AG04449 (cell line): ENCODE measurements at regions not wholly inside any gene's neighbourhood (a gene's known extent, or its start where the extent isn't known, plus 50 kb on each side); places are given as distances from the start of the nearest gene placed in this dataset.

Source experiments
- CTCF ChIA-PET: fragments of 350-600 bp; formaldehyde crosslinking; extraction: SDS; loops from one replicate; lab custom pipeline; 2021; ENCODE audit warnings: antibody characterized with exemption; lab: Yijun Ruan, JAX
- POLR2A ChIA-PET: fragments of 400-600, 350-600 bp; formaldehyde crosslinking; extraction: SDS; loops from one replicate; lab custom pipeline; 2020; ENCODE audit warnings: antibody characterized with exemption, inconsistent platforms; lab: Yijun Ruan, JAX
- DNase-seq: peaks from one replicate; pipeline ENCODE4 v3.0.0-alpha.2; 2010; ENCODE audit warnings: low read depth, low spot score
- H3K4me3 ChIP-seq: 2 replicates; pipeline ENCODE4 v1.5.1; 2011; ENCODE audit warnings: low read depth, mild to moderate bottlenecking, control low read depth, low read length
- CTCF ChIP-seq: IDR thresholded peaks from one replicate; pipeline ENCODE4 v1.5.1; 2011; ENCODE audit warnings: mild to moderate bottlenecking, moderate library complexity, low read length, control low read depth, inconsistent platforms; ENCODE audit not compliant: insufficient read depth; ENCODE audit errors: missing control alignments

GRCh38 chr6:108788416-108788815 is 59.8 kb upstream of the ARMC2 start:
- H3K4me3 ChIP-seq, result no peak overlapping the region
- CTCF ChIA-PET, result interaction anchor here (1.0 to 2.5 kb wide), 3 partner anchors 8 to 243 kb away, joined by 3 to 6 read pairs (median 3); no protein-coding TSS in a partner anchor
- no peak for DNase-seq
- TF ChIP-seq CTCF, result no peak
- POLR2A ChIA-PET, result no interaction called here

DNA sequence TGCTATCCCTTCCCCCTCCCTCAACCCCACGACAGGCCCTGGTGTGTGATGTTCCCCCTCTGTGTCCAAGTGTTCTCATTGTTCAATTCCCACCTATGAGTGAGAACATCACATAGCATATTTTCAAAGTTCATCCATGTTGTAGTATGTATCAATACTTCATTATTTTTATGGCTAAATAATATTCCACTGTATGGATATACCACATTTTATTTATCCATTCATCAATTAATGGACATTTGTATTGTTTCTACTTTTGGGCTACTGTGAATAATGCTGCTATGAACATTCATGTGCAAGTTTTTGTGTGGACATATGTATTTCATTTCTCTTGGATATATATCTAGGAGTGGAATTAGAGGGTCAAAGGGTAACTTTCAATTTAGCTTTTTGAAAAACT is 58.7 kb upstream of the ARMC2 start:
- no peak overlapping the region for H3K4me3 ChIP-seq
- CTCF ChIA-PET, result no interaction called here
- TF ChIP-seq CTCF, result no peak
- DNase-seq, result no peak
- POLR2A ChIA-PET, result no interaction called here

- CTCF ChIA-PET, result no interaction called here
- no peak overlapping the region for H3K4me3 ChIP-seq
- POLR2A ChIA-PET, result no interaction called here
- no peak for TF ChIP-seq CTCF
- DNase-seq, result no peak
Measured at GRCh38 chr6:108791700-108792099, 56.5 kb upstream of the ARMC2 start.

DNA sequence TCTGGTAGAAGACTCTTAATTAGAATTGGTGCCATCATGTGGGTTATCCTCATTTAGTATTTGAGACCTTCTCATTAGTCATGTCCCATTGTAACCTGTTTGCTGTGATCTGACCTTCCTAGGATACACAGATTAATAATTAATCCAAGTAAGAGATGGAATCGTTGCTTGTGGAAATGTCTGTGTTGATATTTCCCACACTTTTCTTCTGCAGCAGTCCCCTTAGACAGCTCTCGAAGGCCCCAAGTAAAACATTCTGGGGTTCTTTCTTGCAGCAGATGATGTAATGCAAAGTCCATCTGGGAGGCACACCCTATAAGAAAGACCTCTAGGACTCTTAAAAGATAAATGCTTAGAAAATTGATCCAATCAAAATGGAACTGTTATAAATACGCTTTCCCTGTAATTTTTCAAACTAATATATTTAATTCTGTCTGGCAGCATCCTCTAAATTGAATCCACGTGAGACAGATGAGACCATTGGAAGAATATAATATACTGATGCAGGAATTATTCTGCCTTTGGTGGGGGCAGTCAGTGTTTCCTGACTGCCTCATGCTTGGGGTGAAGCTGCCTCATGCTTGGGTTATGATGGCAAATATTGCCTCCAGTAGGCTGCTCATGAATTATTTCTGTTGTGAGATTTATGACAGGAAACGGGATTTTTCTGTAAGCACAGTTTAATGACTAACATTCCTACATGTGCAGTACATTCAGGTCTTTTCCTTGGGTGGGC is 54.5 kb upstream of the ARMC2 start:
- TF ChIP-seq CTCF, result no peak
- no peak overlapping the region for H3K4me3 ChIP-seq
- CTCF ChIA-PET, result interaction anchor here (1.4 kb wide), 1 partner anchor 12 kb away, joined by 3 read pairs; no protein-coding TSS in a partner anchor
- POLR2A ChIA-PET, result no interaction called here
- no peak for DNase-seq

DNA sequence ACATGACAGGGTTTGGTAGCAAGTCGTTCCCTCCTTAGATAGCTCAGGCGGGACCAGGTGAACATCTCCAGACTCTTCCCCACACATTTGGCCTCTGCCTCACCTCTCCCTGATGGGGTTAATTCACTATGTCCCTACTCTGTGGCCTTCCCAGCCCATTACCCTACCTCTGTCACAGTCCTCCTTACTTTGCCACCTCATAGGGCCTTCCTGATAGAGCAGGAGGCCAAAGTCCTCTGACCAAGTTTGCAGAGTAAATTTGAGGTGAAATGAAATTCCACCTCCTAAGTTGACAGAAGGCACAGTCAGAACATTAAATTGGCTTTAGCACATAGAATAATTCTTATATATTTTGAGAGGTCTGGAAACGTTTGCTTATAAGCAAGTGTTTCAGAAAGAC is 53.1 kb upstream of the ARMC2 start:
- POLR2A ChIA-PET, result no interaction called here

More for the DNA sequence above, 53.1 kb upstream of the ARMC2 start:
- CTCF ChIA-PET, result interaction anchor here (1.4 to 4.0 kb wide), 2 partner anchors 13 to 253 kb away, joined by 3 to 17 read pairs; no protein-coding TSS in a partner anchor
- no peak for TF ChIP-seq CTCF
- DNase-seq, result no peak
- H3K4me3 ChIP-seq, result no peak overlapping the region
